GM20000 (cell line): ENCODE measurements at regions not wholly inside any gene's neighbourhood (a gene's known extent, or its start where the extent isn't known, plus 50 kb on each side); places are given as distances from the start of the nearest gene placed in this dataset.

Experiments
- DNase-seq: peaks from one replicate; pipeline ENCODE4 v3.0.0; 2012; ENCODE audit warnings: low spot score
- CTCF ChIP-seq: IDR thresholded peaks from 2 replicates; pipeline ENCODE4 v1.5.1; 2012; ENCODE audit warnings: mild to moderate bottlenecking, control low read depth; ENCODE audit errors: extremely low read depth, missing control alignments

GRCh38 chr1:83571536-83571935, 427.4 kb downstream of the TTLL7 start:
- no peak for DNase-seq
- TF ChIP-seq CTCF, result no peak

- no peak for TF ChIP-seq CTCF
These were observed 437.6 kb downstream of the TTLL7 start for GRCh38 chr1:83561346-83561745.

GRCh38 chr1:83559129-83559840, 439.6 kb downstream of the TTLL7 start:
- DNase-seq, result peak; percentile 19
- no peak for TF ChIP-seq CTCF

More at GRCh38 chr1:83561346-83561745, 437.6 kb downstream of the TTLL7 start:
- DNase-seq, result no peak

- DNase-seq, result no peak
- no peak for TF ChIP-seq CTCF
These were observed 443.1 kb downstream of the TTLL7 start for GRCh38 chr1:83555871-83556270.

GRCh38 chr1:83554174-83554573, 444.8 kb downstream of the TTLL7 start:
- no peak for TF ChIP-seq CTCF
- DNase-seq, result no peak

GRCh38 chr1:83552820-83553219, 446.1 kb downstream of the TTLL7 start:
- no peak for TF ChIP-seq CTCF
- DNase-seq, result no peak

- TF ChIP-seq CTCF, result no peak
These were observed 450.6 kb downstream of the TTLL7 start for GRCh38 chr1:83548311-83548710.

More at GRCh38 chr1:83548311-83548710, 450.6 kb downstream of the TTLL7 start:
- no peak for DNase-seq
